A549 (cell line): ENCODE measurements at regions not wholly inside any gene's neighbourhood (a gene's known extent, or its start where the extent isn't known, plus 50 kb on each side); places are given as distances from the start of the nearest gene placed in this dataset.
A peak's percentile ranks its signal among the peaks of the same experiment; 100 is the strongest.

Source experiments
- ATAC-seq, 2 experiments: fragments of 200-7000 bp in 1 of 2; fragments of >200 bp in 1 of 2; cut with Nextera tagmentation in 1 of 2; cut with Tn5 transposase in 1 of 2; 3 replicates each; pipeline versions ENCODE4 v1.8.0 to v1.9.1; 2018 to 2020; ENCODE audit warnings: mild to moderate bottlenecking in 1 of 2, moderate library complexity in 1 of 2
- CTCF ChIA-PET: fragments of 300-600 bp; sonication (Branson Sonifier 250); formaldehyde crosslinking; extraction: SDS; loops from one replicate; lab custom pipeline; 2021; ENCODE audit warnings: antibody characterized with exemption, inconsistent platforms; lab: Yijun Ruan, JAX
- POLR2A ChIA-PET: fragments of 350-600 bp; formaldehyde crosslinking; extraction: SDS; loops from one replicate; lab custom pipeline; 2021; ENCODE audit warnings: antibody characterized with exemption, inconsistent platforms; lab: Yijun Ruan, JAX
- DNase-seq, 2 experiments: peaks; one replicate each; pipeline versions ENCODE4 v3.0.0 to v3.0.0-alpha.2; 2011 to 2016; ENCODE audit warnings: low read depth in 1 of 2, low spot score in 1 of 2
- FAIRE-seq: peaks from 2 replicates; lab custom pipeline; 2011; peaks lifted over from hg19 to GRCh38; lab: Jason Lieb, UNC
- H3K27ac ChIP-seq, 2 experiments: fragments of >200 bp; sonication (Bioruptor Twin); formaldehyde crosslinking; 3 replicates each; pipeline ENCODE4 v1.5.1; 2016 to 2017
- H3K4me1 ChIP-seq: fragments of >200 bp; sonication (Bioruptor Twin); formaldehyde crosslinking; 3 replicates; pipeline ENCODE4 v1.6.1; 2016
- H3K4me2 ChIP-seq: fragments of >200 bp; sonication (Bioruptor Twin); formaldehyde crosslinking; 3 replicates; pipeline ENCODE4 v1.6.1; 2016
- H3K4me3 ChIP-seq: fragments of >200 bp; sonication (Bioruptor Twin); formaldehyde crosslinking; 3 replicates; pipeline ENCODE4 v1.5.1; 2016
- H3K9me3 ChIP-seq: fragments of >200 bp; sonication (Bioruptor Twin); formaldehyde crosslinking; 3 replicates; pipeline ENCODE4 v1.6.1; 2016
- CHD2 ChIP-seq: fragments of 150-350 bp; IDR thresholded peaks from 2 replicates; pipeline ENCODE4 v1.6.1; 2014; ENCODE audit warnings: low read length; ENCODE audit not compliant: partially characterized antibody
- CTCF ChIP-seq: fragments of >200 bp; sonication (Bioruptor Twin); formaldehyde crosslinking; IDR thresholded peaks from 3 replicates; pipeline ENCODE4 v1.5.1; 2016
- HOXB5 ChIP-seq: fragments of 250-450 bp; sonication (Bioruptor Pico); IDR thresholded peaks from 2 replicates; pipeline ENCODE4 v1.5.0; 2020; ENCODE audit warnings: mild to moderate bottlenecking, moderate library complexity
- JUN ChIP-seq, 2 experiments: fragments of >200 bp; sonication (Bioruptor Twin); formaldehyde crosslinking; IDR thresholded peaks; 2 replicates in 1 of 2; 3 replicates in 1 of 2; pipeline ENCODE4 v1.6.1; 2016 to 2017
- PBX3 ChIP-seq: IDR thresholded peaks from 2 replicates; pipeline ENCODE4 v1.6.1; 2012
- POLR2A ChIP-seq: IDR thresholded peaks from 2 replicates; pipeline ENCODE4 v1.6.1; 2012; ENCODE audit warnings: mild to moderate bottlenecking, low read length
- RAD21 ChIP-seq, 2 experiments: fragments of >200 bp in 1 of 2; sonication (Bioruptor Twin) in 1 of 2; formaldehyde crosslinking in 1 of 2; IDR thresholded peaks in 1 of 2; conservative IDR thresholded peaks in 1 of 2; 2 replicates in 1 of 2; 3 replicates in 1 of 2; pipeline ENCODE4 v1.6.1; 2012 to 2018; ENCODE audit warnings: inconsistent platforms in 1 of 2
- RARB ChIP-seq: fragments of 250-450 bp; sonication (Bioruptor Pico); IDR thresholded peaks from 2 replicates; pipeline ENCODE4 v1.8.0; 2021; ENCODE audit warnings: mild to moderate bottlenecking, moderate library complexity
- RCOR1 ChIP-seq: fragments of 150-350 bp; IDR thresholded peaks from 2 replicates; pipeline ENCODE4 v1.6.1; 2014; ENCODE audit warnings: antibody characterized with exemption, low read length, low read depth
- SMC3 ChIP-seq: fragments of >200 bp; sonication (Bioruptor Twin); formaldehyde crosslinking; IDR thresholded peaks from 3 replicates; pipeline ENCODE4 v1.6.1; 2018; ENCODE audit warnings: inconsistent platforms
- SREBF2 ChIP-seq: fragments of 450-650 bp; IDR thresholded peaks from 2 replicates; pipeline ENCODE4 v1.6.1; 2014; ENCODE audit warnings: mild to moderate bottlenecking, moderate library complexity
- TFCP2L1 ChIP-seq: fragments of 250-450 bp; sonication (Bioruptor Pico); IDR thresholded peaks from 2 replicates; pipeline ENCODE4 v1.5.0; 2021; ENCODE audit warnings: mild to moderate bottlenecking
- TP53 ChIP-seq: fragments of 250-450 bp; sonication (Bioruptor Pico); IDR thresholded peaks from 2 replicates; pipeline ENCODE4 v1.5.0; 2021; ENCODE audit warnings: mild to moderate bottlenecking, moderate library complexity
- ZC3H11A ChIP-seq: fragments of 450-650 bp; IDR thresholded peaks from 2 replicates; pipeline ENCODE4 v1.6.1; 2014; ENCODE audit warnings: antibody characterized with exemption, mild to moderate bottlenecking
- WGBS: methylation state at CpG from one replicate; pipeline ENCODE4 v1.1.6; 2017; ENCODE audit errors: missing lambda C conversion rate; 5-methylcytosine and 5-hydroxymethylcytosine counted together

GRCh38 chr21:41558842-41559241 is 50.9 kb upstream of the TMPRSS2 start:
- ChIA-PET POLR2A (no interaction called here), CTCF (no interaction called here)
- Histone ChIP-seq H3K4me1 (no peaks in the 10 kb centered on the region), H3K4me3 (no peak overlapping the region), H3K4me2 (no peak overlapping the region), H3K9me3 (no peaks in the 10 kb centered on the region), H3K27ac (no peak overlapping the region)
- ATAC-seq (no peak), FAIRE-seq (no peak), DNase-seq (no peak)
- TF ChIP-seq RARB (no peak), POLR2A (no peak), ZC3H11A (peak; percentile 63), RCOR1 (no peak), SREBF2 (no peak), TFCP2L1 (CRISPR knock-in tag) (no peak), HOXB5 (no peak), PBX3 (no peak)

GRCh38 chr21:41557884-41558283 is 49.9 kb upstream of the TMPRSS2 start:
- no peak overlapping the region for H3K4me2 ChIP-seq
- H3K4me1 ChIP-seq: no peaks in the 10 kb centered on the region
- no peak overlapping the region for H3K4me3 ChIP-seq
- no peak for TF ChIP-seq RAD21 (conservative IDR thresholded peaks at IDR 0.05 in 1 of 2, IDR thresholded peaks at IDR 0.05 in 1 of 2)
- TF ChIP-seq PBX3: no peak
- no peak for TF ChIP-seq SMC3
- no peak for TF ChIP-seq JUN (IDR thresholded peaks at IDR 0.05)
- no peak for TF ChIP-seq CTCF
- no peak for TF ChIP-seq RARB
- no peak for TF ChIP-seq HOXB5
- no peak for TF ChIP-seq TP53
- TF ChIP-seq CHD2: no peak
- TF ChIP-seq, all 56 proteins: peak for 0
- FAIRE-seq (no peak), ATAC-seq (no peak), DNase-seq (no peak)
- WGBS: 57% methylated on average over 6 of the region's 6 CpGs
- ChIA-PET POLR2A (no interaction called here), CTCF (no interaction called here)
- Histone ChIP-seq H3K27ac (no peak overlapping the region), H3K9me3 (no peaks in the 10 kb centered on the region)
